OCI-LY7 (cell line): ENCODE measurements at regions not wholly inside any gene's neighbourhood (a gene's known extent, or its start where the extent isn't known, plus 50 kb on each side); places are given as distances from the start of the nearest gene placed in this dataset.

Experiments
- BruUV-seq: library from RNA; stranded (reverse); fragments of 400-500 nt; replicated peaks from 2 replicates; lab custom pipeline; 2021; lab: Mats Ljungman, UMichigan
- CTCF ChIA-PET: fragments of 300-600 bp; sonication (Branson Sonifier 250); formaldehyde crosslinking; loops from one replicate; lab custom pipeline; 2022; ENCODE audit warnings: antibody characterized with exemption; ENCODE audit not compliant: unreplicated experiment; lab: Charles Lee
- POLR2A ChIA-PET: fragments of 300-600 bp; sonication (Branson Sonifier 250); formaldehyde crosslinking; loops from one replicate; lab custom pipeline; 2022; ENCODE audit warnings: antibody characterized with exemption; lab: Charles Lee
- DNase-seq: peaks from one replicate; pipeline ENCODE4 v3.0.0-alpha.2; 2015; ENCODE audit warnings: low spot score
- H2AFZ ChIP-seq: fragments of 200-600 bp; sonication (generic), shearing (Covaris generic); 2 replicates; pipeline ENCODE4 v1.6.1; 2014; ENCODE audit warnings: mild to moderate bottlenecking, antibody characterized with exemption, low read length, moderate library complexity
- H3K27ac ChIP-seq: fragments of 200-600 bp; sonication (generic); 2 replicates; pipeline ENCODE4 v1.5.1; 2014; ENCODE audit warnings: mixed run types, low read depth, mild to moderate bottlenecking, moderate library complexity, low read length, inconsistent platforms; ENCODE audit not compliant: poor library complexity, severe bottlenecking
- H3K36me3 ChIP-seq: fragments of 200-600 bp; sonication (generic); 2 replicates; pipeline ENCODE4 v1.6.1; 2014; ENCODE audit warnings: mild to moderate bottlenecking, antibody characterized with exemption, low read length, moderate library complexity, mixed read lengths; ENCODE audit not compliant: insufficient read depth
- H3K4me1 ChIP-seq: fragments of 200-600 bp; sonication (generic); 2 replicates; pipeline ENCODE4 v1.5.1; 2014; ENCODE audit warnings: mild to moderate bottlenecking, low read length; ENCODE audit not compliant: insufficient read depth, poor library complexity, severe bottlenecking
- H3K4me2 ChIP-seq: fragments of 200-600 bp; sonication (generic); 2 replicates; pipeline ENCODE4 v1.6.1; 2014; ENCODE audit warnings: mild to moderate bottlenecking, low read length
- H3K4me3 ChIP-seq: fragments of 200-600 bp; sonication (generic); 2 replicates; pipeline ENCODE4 v1.5.1; 2014; ENCODE audit warnings: mild to moderate bottlenecking, low read depth, low read length; ENCODE audit not compliant: poor library complexity, severe bottlenecking
- H3K79me2 ChIP-seq: fragments of 200-600 bp; sonication (generic); 2 replicates; pipeline ENCODE4 v1.6.1; 2016; ENCODE audit warnings: low read depth, mild to moderate bottlenecking, low read length, moderate library complexity, mixed read lengths; ENCODE audit not compliant: insufficient read depth
- H3K9me2 ChIP-seq: fragments of 200-600 bp; sonication (generic); 2 replicates; pipeline ENCODE4 v1.6.1; 2016; ENCODE audit warnings: mild to moderate bottlenecking, low read length, mixed read lengths; ENCODE audit not compliant: insufficient read depth
- H3K9me3 ChIP-seq: fragments of 200-600 bp; sonication (generic); 2 replicates; pipeline ENCODE4 v1.6.1; 2014; ENCODE audit warnings: mild to moderate bottlenecking, mixed run types, low read length, mixed read lengths
- H4K20me1 ChIP-seq: fragments of 200-600 bp; sonication (generic); 2 replicates; pipeline ENCODE4 v1.6.1; 2014; ENCODE audit warnings: mild to moderate bottlenecking, antibody characterized with exemption, low read length, moderate library complexity, mixed read lengths; ENCODE audit not compliant: insufficient read depth
- EZH2phosphoT487 ChIP-seq: fragments of 200-600 bp; sonication (generic); IDR thresholded peaks from 2 replicates; pipeline ENCODE4 v1.6.1; 2018; ENCODE audit warnings: low read depth, borderline replicate concordance, mild to moderate bottlenecking, mixed run types, antibody characterized with exemption, low read length, moderate library complexity, mixed read lengths
- intact Hi-C: fragments of 100-400 bp; cut with micrococcal nuclease; formaldehyde crosslinking; loops from one replicate; pipeline ENCODE4 v1.10.0; 2022; ENCODE audit not compliant: unreplicated experiment
- TF ChIP-seq, protein P1 (sequence below): fragments of 200-600 bp; sonication (generic); conservative IDR thresholded peaks from 2 replicates; pipeline ENCODE4 v1.5.1; 2014; ENCODE audit warnings: mild to moderate bottlenecking, antibody characterized with exemption, low read length, moderate library complexity, mixed read lengths

DNA sequence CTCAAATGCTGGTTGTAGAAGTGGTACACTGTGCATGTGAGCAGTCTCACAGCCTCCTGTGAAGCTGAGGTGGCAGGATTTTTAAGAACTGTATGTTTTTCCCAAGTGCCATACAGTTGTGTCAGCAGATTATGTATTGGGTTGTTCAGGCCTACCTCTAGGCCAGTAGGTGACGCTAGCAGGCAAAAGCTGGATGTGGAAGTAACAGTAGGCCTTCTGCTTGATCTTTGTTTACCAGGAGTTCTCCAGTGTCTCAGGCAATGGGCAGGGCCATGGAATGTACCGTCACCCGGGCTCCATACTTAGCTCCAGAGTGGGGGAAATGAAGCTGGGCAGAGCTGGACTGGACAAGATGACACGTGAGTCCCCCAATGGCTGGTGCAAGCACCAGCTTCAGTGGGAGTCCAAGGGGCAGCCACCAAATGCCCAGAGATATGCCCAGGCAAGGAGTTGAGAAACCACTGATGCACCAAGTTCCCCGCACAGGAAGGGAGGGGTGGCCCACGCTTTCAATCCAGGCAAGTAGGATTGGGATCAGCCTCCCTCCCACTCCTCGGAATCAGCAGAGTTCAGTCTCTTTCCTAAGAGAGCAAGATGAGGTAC is 289.7 kb downstream of the HTR1B start:
- Histone ChIP-seq H3K4me1 (no peaks in the 10 kb centered on the region), H3K9me3 (no peaks in the 10 kb centered on the region), H3K27ac (no peak overlapping the region), H3K4me2 (no peak overlapping the region), H3K9me2 (no peaks in the 10 kb centered on the region; the same call in 1 of the 2 replicates), H3K4me3 (no peak overlapping the region), H3K36me3 (no peaks in the 10 kb centered on the region), H3K79me2 (no peaks in the 10 kb centered on the region), H2AFZ (no peak overlapping the region), H4K20me1 (no peaks in the 10 kb centered on the region)
- TF ChIP-seq, protein P1, sequence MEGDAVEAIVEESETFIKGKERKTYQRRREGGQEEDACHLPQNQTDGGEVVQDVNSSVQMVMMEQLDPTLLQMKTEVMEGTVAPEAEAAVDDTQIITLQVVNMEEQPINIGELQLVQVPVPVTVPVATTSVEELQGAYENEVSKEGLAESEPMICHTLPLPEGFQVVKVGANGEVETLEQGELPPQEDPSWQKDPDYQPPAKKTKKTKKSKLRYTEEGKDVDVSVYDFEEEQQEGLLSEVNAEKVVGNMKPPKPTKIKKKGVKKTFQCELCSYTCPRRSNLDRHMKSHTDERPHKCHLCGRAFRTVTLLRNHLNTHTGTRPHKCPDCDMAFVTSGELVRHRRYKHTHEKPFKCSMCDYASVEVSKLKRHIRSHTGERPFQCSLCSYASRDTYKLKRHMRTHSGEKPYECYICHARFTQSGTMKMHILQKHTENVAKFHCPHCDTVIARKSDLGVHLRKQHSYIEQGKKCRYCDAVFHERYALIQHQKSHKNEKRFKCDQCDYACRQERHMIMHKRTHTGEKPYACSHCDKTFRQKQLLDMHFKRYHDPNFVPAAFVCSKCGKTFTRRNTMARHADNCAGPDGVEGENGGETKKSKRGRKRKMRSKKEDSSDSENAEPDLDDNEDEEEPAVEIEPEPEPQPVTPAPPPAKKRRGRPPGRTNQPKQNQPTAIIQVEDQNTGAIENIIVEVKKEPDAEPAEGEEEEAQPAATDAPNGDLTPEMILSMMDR: no peak
- TF ChIP-seq EZH2phosphoT487: no peak
- intact Hi-C loops: loop anchor here (10.0 kb wide), 1 partner anchor 601 kb away; no protein-coding TSS in a partner anchor
- BruUV-seq: no TSS peak
- ChIA-PET POLR2A (no interaction called here), CTCF (no interaction called here)
- no peak for DNase-seq

- Histone ChIP-seq H3K27ac (no peak overlapping the region), H3K4me3 (no peak overlapping the region), H3K9me2 (no peaks in the 10 kb centered on the region; the same call in 1 of the 2 replicates), H3K79me2 (no peaks in the 10 kb centered on the region), H4K20me1 (no peaks in the 10 kb centered on the region), H3K4me1 (no peaks in the 10 kb centered on the region), H3K36me3 (no peaks in the 10 kb centered on the region), H3K4me2 (no peak overlapping the region), H3K9me3 (no peaks in the 10 kb centered on the region), H2AFZ (no peak overlapping the region)
- BruUV-seq: no TSS peak
- ChIA-PET CTCF (no interaction called here), POLR2A (no interaction called here)
- no peak for DNase-seq
- intact Hi-C loops: loop anchor here (10.0 kb wide), 1 partner anchor 602 kb away; no protein-coding TSS in a partner anchor
- no peak for TF ChIP-seq EZH2phosphoT487
- TF ChIP-seq, protein P1: no peak
Observed at GRCh38 chr6:77172578-77172977, 290.7 kb downstream of the HTR1B start.

DNA sequence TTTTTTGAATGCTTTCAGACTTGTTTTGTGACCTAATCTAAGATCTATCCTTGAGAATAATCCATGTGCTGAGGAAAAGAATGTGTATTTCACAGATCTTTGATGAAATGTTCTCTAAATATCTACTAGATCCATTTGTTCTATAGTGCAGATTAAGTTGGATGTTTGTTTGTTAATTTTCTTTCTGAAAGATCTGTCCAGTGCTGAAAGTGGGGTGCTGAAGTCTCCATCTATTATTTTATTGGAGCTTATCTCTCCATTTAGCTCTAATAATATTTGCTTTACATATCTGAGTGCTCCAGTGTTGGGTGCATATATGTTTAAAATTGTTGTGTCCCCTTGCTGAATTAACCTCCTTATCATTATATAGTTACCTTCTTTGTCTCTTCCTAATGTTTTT is 303.6 kb downstream of the HTR1B start:
- CTCF ChIA-PET: no interaction called here
- intact Hi-C loops: no loop called here
- BruUV-seq: no TSS peak

More for the DNA sequence above, 303.6 kb downstream of the HTR1B start:
- Histone ChIP-seq H3K4me3 (no peak overlapping the region), H3K27ac (no peak overlapping the region), H4K20me1 (no peaks in the 10 kb centered on the region), H3K36me3 (no peaks in the 10 kb centered on the region), H3K4me2 (no peak overlapping the region), H3K4me1 (no peaks in the 10 kb centered on the region), H3K79me2 (no peaks in the 10 kb centered on the region), H3K9me3 (no peaks in the 10 kb centered on the region), H3K9me2 (no peaks in the 10 kb centered on the region), H2AFZ (no peak overlapping the region)
- no peak for TF ChIP-seq EZH2phosphoT487
- TF ChIP-seq, protein P1: no peak
- no peak for DNase-seq
- POLR2A ChIA-PET: no interaction called here
